Effector CD4-positive, alpha-beta T cell (primary cell): ENCODE measurements at regions not wholly inside any gene's neighbourhood (a gene's known extent, or its start where the extent isn't known, plus 50 kb on each side); places are given as distances from the start of the nearest gene placed in this dataset.

Experiments used
- DNase-seq: peaks from one replicate; pipeline ENCODE4 v3.0.0-alpha.2; 2020

GRCh38 chr5:86880785-86881492 lies 263.2 kb downstream of the COX7C start:
- DNase-seq, result no peak

GRCh38 chr5:86881493-86882090 lies 263.9 kb downstream of the COX7C start:
- DNase-seq, result no peak

- no peak for DNase-seq
Observed at GRCh38 chr5:86884608-86885007, 266.9 kb downstream of the COX7C start.

- DNase-seq, result no peak
Observed at GRCh38 chr5:86885011-86885410, 267.3 kb downstream of the COX7C start.

GRCh38 chr5:86885489-86886230 lies 267.9 kb downstream of the COX7C start:
- no peak for DNase-seq

GRCh38 chr5:86890375-86890774 lies 272.6 kb downstream of the COX7C start:
- no peak for DNase-seq

- no peak for DNase-seq
Observed at GRCh38 chr5:86894056-86894455, 276.3 kb downstream of the COX7C start.

GRCh38 chr5:86896916-86897315 lies 279.2 kb downstream of the COX7C start:
- no peak for DNase-seq

- DNase-seq, result no peak
Observed at GRCh38 chr5:86909418-86910295, 291.9 kb downstream of the COX7C start.

GRCh38 chr5:86917117-86917579 lies 299.4 kb downstream of the COX7C start:
- no peak for DNase-seq

GRCh38 chr5:86918246-86918645 lies 300.5 kb downstream of the COX7C start:
- no peak for DNase-seq

- DNase-seq, result no peak
Observed at GRCh38 chr5:86926033-86926432, 308.3 kb downstream of the COX7C start.

GRCh38 chr5:86929123-86929766 lies 311.5 kb downstream of the COX7C start:
- DNase-seq, result no peak

- DNase-seq, result no peak
Observed at GRCh38 chr5:86951761-86952160, 315.9 kb upstream of the RASA1 start.

GRCh38 chr5:86964889-86965288 lies 302.8 kb upstream of the RASA1 start:
- no peak for DNase-seq

- DNase-seq, result no peak
Observed at GRCh38 chr5:86968301-86968753, 299.4 kb upstream of the RASA1 start.

GRCh38 chr5:86970361-86970760 lies 297.3 kb upstream of the RASA1 start:
- DNase-seq, result no peak

- DNase-seq, result no peak
Observed at GRCh38 chr5:86971034-86971571, 296.6 kb upstream of the RASA1 start.

- DNase-seq, result no peak
Observed at GRCh38 chr5:86974955-86975354, 292.7 kb upstream of the RASA1 start.

GRCh38 chr5:86977190-86977589 lies 290.5 kb upstream of the RASA1 start:
- DNase-seq, result no peak

GRCh38 chr5:86977808-86978207 lies 289.9 kb upstream of the RASA1 start:
- no peak for DNase-seq

GRCh38 chr5:86979811-86980411 lies 287.8 kb upstream of the RASA1 start:
- DNase-seq, result no peak
